OCI-M1 (cell line): ENCODE measurements at regions not wholly inside any gene's neighbourhood (a gene's known extent, or its start where the extent isn't known, plus 50 kb on each side); places are given as distances from the start of the nearest gene placed in this dataset.
"Not testable (repeated sequence)": the region's sequence is repeated elsewhere in the genome, so short reads cannot be mapped to it uniquely, and the experiment has no call there.

Experiments
- DNase-seq: peaks from one replicate; lab custom pipeline; 2025; lab: John Stamatoyannopoulos, UW

DNA sequence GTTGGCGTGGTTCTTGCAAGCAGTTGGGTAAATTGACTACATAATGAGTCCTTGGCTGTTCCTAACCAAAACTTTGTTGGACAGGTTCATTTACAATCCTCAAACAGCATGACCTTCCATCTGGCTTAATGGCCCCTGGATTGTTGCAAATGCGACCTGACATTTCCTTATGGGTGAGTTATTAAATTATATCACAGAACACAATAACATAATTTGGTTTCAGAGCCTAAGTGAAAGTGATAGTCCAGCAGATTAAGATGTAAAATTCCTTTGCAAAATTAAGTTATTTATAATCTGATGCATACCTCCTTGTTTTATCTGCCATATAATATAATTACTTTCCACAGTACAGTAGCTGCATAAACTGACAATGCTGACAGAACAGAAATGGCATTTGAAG is 224.4 kb downstream of the TUSC1 start:
- no peak for DNase-seq

DNA sequence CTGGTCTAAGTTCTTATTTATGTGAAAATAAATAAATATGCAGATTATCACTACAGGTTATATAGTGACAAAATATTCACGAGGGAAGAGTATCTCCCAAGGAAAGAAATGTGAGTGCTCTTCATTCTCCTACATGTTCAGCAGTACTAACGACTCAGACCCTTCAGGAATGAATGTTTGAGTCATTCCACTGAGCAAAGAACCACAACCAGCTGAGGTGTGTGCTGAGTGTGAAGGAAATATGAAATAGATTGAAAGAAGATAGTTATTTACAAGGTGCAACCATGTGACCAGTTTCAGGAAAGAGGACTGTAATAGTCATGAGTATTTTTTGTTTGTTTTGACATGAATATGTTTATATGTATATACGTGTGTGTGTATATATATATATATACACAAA is 228.7 kb downstream of the TUSC1 start:
- no peak for DNase-seq

GRCh38 chr9:25445721-25446120 is 232.5 kb downstream of the TUSC1 start:
- DNase-seq = not testable (repeated sequence)

DNA sequence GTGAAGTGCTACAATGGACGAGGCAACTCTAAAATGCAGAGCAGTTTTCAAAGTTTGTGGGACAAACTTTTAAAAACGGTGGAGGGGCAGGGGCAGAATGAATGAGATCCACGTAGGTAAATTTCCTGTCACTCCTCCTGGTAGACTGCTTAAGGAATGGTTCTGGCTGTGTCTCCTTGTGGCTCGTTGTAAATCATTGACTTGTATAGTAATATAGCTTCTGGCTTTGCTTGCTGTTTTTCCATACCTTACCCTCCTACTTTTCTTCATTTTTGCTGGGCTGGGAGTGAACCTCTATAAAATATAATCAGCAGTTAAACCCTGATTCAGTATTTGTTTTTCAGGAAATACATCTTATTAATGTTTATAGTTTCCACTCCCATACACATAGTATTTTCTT is 235.7 kb downstream of the TUSC1 start:
- DNase-seq = no peak

DNA sequence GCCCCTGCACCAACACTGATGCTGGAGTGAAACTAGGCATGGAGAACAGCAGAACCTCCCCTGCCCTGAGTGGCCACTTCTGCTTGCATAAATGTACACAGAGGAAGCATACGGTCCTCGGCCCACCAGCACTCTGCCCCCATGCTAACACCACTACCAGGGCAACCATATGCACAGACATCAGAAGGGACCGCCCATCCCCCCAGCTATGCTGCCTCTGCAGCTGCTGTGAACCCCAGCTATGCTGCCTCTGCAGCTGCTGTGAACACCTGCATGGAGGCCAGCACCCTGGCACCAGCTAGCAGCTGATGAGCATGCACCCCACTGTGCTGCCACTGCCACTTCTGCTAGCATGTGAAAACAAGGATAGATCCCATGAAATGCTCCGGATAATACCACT is 250.3 kb downstream of the TUSC1 start:
- no peak for DNase-seq

DNA sequence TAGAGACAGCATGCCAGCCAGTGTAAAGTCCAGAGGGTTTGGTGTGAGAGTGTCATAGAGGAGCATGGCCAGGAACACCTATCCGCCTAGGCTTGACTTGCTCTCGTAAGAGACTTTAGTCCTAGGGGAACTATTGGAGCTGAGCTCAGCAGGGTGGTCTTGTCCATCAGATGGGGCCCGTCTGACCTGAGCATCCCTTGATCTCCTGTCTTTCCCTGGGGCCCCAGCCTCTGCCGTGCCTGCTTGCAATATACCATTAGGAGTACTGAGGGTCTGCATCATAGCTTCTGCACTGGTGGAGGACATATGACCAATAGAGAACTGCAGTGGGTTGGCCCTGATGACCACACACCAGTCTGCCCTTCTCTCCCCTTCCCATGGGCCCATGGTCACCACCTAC is 251.0 kb downstream of the TUSC1 start:
- DNase-seq = no peak

GRCh38 chr9:25421560-25421959 is 256.7 kb downstream of the TUSC1 start:
- no peak for DNase-seq

GRCh38 chr9:25418974-25419373 is 259.3 kb downstream of the TUSC1 start:
- DNase-seq = no peak

- DNase-seq = no peak
These were observed 262.5 kb downstream of the TUSC1 start for GRCh38 chr9:25415718-25416117.

DNA sequence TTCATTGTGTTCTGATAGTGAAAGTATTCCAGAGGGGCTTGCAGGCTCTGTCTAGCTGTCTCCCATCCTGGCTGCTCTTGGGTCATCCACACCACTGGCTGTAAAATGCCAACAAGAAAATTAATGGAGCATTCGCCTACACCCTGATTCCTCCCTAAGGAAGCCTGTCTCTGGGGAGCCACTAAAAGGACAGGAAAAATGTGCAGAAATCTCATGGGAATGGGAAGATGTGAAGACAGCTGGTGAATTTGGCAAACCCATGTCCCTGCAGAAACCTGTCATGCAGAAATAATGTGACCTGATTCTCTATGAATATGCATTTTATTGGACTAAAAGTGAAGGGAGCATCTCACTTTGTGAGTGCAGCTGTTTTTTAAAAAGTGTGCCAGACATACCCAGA is 265.6 kb downstream of the TUSC1 start:
- no peak for DNase-seq

DNA sequence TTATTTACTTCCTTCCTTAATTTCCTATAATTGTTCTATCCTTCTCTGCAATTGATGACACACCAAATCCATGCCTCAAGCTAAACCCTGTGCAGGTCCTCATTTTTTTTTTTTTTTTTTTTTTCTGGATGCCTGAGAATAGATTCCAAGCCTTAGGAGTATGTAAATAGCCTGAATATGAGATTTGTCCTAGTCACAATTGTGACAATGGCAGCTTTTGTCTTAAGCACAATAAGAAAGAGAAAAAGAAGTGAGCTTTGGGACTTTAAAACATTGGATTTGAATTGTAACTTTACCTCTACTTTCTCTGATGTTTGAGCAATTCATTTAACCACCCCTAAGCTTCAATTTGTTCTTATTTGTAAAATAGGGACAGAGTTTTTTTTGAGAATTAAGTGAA is 280.5 kb downstream of the TUSC1 start:
- no peak for DNase-seq

DNA sequence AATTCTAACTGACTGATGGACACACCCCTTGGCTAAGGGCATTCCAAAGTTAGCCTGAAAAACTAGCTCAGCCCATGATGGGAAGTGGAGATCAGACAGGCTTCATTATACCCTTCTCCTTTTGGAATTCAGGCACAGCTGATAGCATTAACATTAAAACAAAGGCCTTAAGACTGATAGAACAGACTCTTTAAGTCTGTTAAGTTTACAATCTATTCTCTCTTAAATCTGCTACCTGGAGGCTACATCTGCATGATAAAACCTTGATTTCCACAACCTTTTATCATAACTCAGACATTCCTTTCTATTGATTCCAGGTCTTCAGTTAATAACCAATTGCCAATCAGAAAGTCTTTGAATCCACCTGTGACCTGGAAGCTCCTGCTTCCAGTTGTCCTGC is 281.4 kb downstream of the TUSC1 start:
- no peak for DNase-seq

- no peak for DNase-seq
These were observed 297.1 kb downstream of the TUSC1 start for GRCh38 chr9:25381141-25381540.

DNA sequence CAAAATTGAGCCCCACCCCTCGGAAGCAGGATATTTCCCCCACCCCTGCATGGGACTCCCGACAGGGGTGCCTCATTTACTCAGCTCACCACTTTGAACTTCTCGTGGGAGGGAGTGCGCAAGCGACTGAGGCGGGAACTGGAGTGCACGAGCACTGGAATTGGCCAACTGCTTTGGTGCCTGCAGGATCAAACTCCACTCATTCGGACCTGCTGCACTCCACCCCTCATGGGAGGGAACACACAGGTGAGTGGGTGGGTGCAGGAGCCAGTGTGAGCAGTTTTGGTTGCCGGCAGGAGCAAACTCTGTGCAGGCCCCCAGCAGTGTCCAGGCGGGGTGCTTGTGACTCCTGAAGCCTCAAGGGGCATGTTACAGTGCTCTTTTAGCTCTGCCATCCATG is 301.2 kb downstream of the TUSC1 start:
- no peak for DNase-seq

GRCh38 chr9:25374281-25374680 is 304.0 kb downstream of the TUSC1 start:
- peak; percentile 5 for DNase-seq

GRCh38 chr9:25366906-25367305 is 311.3 kb downstream of the TUSC1 start:
- DNase-seq = no peak

DNA sequence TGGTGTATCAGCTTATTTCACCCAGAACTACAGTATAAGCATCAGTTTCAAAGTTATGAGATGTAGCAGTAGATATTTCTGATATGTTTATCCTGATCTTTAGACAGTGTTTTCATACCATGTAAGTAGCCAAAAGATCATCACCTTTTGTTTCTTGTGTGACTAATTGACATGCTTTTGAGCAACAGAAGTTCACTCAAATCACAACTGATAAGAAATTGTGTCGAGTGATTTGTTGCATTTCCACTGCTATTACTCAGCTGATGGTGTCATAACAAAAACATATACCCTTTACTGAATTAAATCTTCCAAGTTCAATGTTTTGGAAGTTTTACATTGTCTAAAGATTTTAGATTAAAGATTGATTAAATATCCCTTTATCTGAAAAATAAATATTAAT is 324.5 kb downstream of the TUSC1 start:
- DNase-seq = no peak

DNA sequence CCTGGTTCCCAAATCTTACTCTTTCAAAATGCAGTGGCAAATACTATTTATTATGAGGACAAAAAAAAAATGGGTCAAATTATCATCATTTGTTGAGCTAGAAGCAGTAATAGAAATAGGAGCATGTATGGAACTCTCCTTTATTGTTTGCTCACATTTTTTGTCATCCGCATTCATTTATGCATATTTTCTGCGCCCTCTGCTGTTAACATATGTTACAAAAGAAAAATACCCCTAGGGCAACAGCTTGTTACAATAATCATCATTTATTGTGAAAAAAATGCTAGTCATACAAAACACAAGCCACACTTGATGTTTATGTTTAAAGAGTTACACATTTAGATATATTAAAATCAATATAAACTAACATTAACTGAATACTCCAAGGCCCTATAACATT is 328.2 kb downstream of the TUSC1 start:
- peak; percentile 45 for DNase-seq

DNA sequence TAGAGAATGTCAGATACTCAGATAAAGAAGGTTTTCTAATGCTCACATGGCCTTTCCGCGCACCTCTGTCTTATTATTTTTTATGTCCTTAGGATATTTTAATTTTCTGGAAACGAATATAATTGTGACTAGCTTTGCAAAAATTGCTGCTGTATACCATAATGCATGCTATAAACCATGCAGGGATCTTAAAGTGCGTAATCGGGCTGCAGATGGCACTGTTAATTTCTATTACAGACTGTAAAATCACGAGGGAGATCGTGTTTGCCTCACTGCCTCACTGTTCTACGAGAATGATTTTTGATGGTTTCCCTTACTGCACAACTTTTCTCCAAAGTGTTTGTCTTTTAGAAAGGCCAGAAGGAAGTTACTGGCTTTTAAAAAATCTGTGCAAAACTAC is 356.1 kb downstream of the TUSC1 start:
- no peak for DNase-seq

DNA sequence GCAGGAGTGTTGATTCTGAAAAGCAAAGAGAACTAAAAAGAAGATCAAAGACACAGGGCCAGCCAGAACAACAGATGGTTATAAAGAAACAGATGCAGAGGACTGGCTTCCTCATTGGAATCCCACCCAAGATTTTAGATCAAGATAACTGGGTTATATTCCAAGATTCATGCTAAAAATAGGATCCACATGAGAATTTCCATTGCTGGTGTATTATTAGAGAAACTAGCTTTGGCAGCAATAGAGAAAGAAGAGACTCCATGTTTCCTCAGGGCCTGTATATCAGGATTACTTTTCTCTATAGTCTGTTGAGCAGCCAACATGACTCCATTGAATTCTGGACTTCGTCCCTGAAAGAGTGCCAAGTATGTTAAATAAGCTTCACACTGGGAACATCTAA is 367.3 kb downstream of the TUSC1 start:
- no peak for DNase-seq

DNA sequence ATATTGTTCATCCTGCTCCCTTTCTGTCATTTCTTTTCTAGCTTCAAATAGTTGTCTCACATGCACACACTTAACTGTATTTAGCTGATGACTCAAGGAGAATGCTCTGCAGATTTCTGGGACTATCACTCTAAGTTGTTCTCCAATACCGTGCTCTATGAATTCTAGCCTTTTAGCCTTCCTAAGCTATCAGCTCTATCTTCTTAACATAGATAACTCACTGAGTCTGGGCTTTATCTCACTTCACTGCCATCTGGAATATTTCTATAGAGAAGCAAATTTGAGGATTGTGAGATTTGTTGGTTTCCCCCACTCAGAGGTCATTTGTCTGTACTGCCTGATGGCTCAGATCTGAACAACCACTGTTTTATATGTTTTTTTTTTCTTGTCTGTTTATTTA is 369.7 kb downstream of the TUSC1 start:
- no peak for DNase-seq

DNA sequence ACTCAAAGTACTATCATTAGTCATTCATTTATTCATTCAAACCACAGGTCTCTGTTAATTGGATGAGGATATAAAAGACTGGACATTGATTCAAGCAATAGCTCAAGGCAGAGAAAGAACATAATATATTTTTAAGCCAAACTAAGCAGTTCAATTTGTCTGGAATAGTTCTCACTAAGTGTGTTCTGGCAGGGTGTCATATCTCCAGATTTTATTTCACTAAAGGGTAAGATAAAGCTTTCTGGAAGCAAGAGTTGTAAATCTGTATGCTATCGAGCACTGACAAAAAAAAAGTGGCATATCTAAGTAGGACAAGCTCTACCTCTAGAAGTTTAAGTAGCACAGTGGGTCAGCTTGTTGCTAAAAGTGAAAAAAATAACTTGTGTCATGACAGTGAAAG is 375.6 kb downstream of the TUSC1 start:
- DNase-seq = no peak

DNA sequence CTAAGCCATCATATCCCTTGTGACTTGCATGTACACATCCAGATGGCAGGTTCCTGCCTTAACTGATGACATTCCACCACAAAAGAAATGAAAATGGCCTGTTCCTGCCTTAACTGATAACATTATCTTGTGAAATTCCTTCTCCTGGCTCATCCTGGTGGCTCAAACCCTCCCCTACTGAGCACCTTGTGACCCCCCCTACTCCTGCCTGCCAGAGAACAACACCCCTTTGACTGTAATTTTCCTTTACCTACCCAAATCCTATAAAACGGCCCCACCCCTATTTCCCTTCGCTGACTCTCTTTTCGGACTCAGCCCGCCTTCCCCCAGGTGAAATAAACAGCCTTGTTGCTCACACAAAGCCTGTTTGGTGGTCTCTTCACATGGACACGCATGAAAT is 390.0 kb downstream of the TUSC1 start:
- DNase-seq = not testable (repeated sequence)

DNA sequence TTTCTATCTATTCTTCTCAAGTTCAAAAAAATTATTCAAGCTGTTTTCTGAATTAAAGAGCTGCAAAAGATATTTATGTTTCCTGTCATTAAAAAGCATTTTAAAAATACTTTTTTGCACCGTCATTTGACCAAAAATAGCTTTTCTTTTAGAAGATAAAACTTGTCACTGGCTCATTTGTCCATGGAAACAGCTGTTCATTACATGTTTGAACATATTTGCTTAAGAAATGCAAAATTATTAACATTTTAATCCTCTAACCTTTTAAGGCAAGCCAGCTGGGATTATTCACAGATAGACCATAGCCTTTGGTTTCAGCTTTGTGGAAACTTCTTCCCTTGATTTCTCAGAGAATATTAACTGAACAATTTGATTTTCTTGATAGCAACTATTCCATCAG is 393.9 kb downstream of the TUSC1 start:
- DNase-seq = no peak

GRCh38 chr9:25282946-25283345 is 395.3 kb downstream of the TUSC1 start:
- no peak for DNase-seq
